A549 (cell line): ENCODE measurements at regions not wholly inside any gene's neighbourhood (a gene's known extent, or its start where the extent isn't known, plus 50 kb on each side); places are given as distances from the start of the nearest gene placed in this dataset.

Source experiments
- ATAC-seq, 2 experiments: fragments of 200-7000 bp in 1 of 2; fragments of >200 bp in 1 of 2; cut with Nextera tagmentation in 1 of 2; cut with Tn5 transposase in 1 of 2; 3 replicates each; pipeline versions ENCODE4 v1.8.0 to v1.9.1; 2018 to 2020; ENCODE audit warnings: mild to moderate bottlenecking in 1 of 2, moderate library complexity in 1 of 2
- CTCF ChIA-PET: fragments of 300-600 bp; sonication (Branson Sonifier 250); formaldehyde crosslinking; extraction: SDS; loops from one replicate; lab custom pipeline; 2021; ENCODE audit warnings: antibody characterized with exemption, inconsistent platforms; lab: Yijun Ruan, JAX
- POLR2A ChIA-PET: fragments of 350-600 bp; formaldehyde crosslinking; extraction: SDS; loops from one replicate; lab custom pipeline; 2021; ENCODE audit warnings: antibody characterized with exemption, inconsistent platforms; lab: Yijun Ruan, JAX
- DNase-seq, 2 experiments: peaks; one replicate each; pipeline versions ENCODE4 v3.0.0 to v3.0.0-alpha.2; 2011 to 2016; ENCODE audit warnings: low read depth in 1 of 2, low spot score in 1 of 2
- FAIRE-seq: peaks from 2 replicates; lab custom pipeline; 2011; peaks lifted over from hg19 to GRCh38; lab: Jason Lieb, UNC
- H3K27ac ChIP-seq, 2 experiments: fragments of >200 bp; sonication (Bioruptor Twin); formaldehyde crosslinking; 3 replicates each; pipeline ENCODE4 v1.5.1; 2016 to 2017
- H3K4me1 ChIP-seq: fragments of >200 bp; sonication (Bioruptor Twin); formaldehyde crosslinking; 3 replicates; pipeline ENCODE4 v1.6.1; 2016
- H3K4me2 ChIP-seq: fragments of >200 bp; sonication (Bioruptor Twin); formaldehyde crosslinking; 3 replicates; pipeline ENCODE4 v1.6.1; 2016
- H3K4me3 ChIP-seq: fragments of >200 bp; sonication (Bioruptor Twin); formaldehyde crosslinking; 3 replicates; pipeline ENCODE4 v1.5.1; 2016
- H3K9me3 ChIP-seq: fragments of >200 bp; sonication (Bioruptor Twin); formaldehyde crosslinking; 3 replicates; pipeline ENCODE4 v1.6.1; 2016
- ATOH8 ChIP-seq: fragments of 250-450 bp; sonication (Bioruptor Pico); IDR thresholded peaks from 2 replicates; pipeline ENCODE4 v1.5.0; 2020; ENCODE audit warnings: low read depth, mild to moderate bottlenecking, moderate library complexity
- CBX2 ChIP-seq: fragments of 200-600 bp; sonication (generic); IDR thresholded peaks from 2 replicates; pipeline ENCODE4 v1.6.1; 2016; ENCODE audit warnings: low read depth, mild to moderate bottlenecking, borderline replicate concordance
- CEBPB ChIP-seq, 2 experiments: fragments of >200 bp in 1 of 2; sonication (Bioruptor Twin) in 1 of 2; formaldehyde crosslinking in 1 of 2; IDR thresholded peaks; 2 replicates each; pipeline ENCODE4 v1.6.1; 2012 to 2016
- ELK1 ChIP-seq: fragments of 150-350 bp; IDR thresholded peaks from 2 replicates; pipeline ENCODE4 v1.6.1; 2014; ENCODE audit warnings: low read depth, mild to moderate bottlenecking, low read length
- ESRRA ChIP-seq: fragments of 150-350 bp; IDR thresholded peaks from 2 replicates; pipeline ENCODE4 v1.6.1; 2014; ENCODE audit warnings: mild to moderate bottlenecking, low read length, borderline replicate concordance
- FOXS1 ChIP-seq: fragments of 250-450 bp; sonication (Bioruptor Pico); IDR thresholded peaks from 2 replicates; pipeline ENCODE4 v1.5.0; 2020; ENCODE audit warnings: mild to moderate bottlenecking, moderate library complexity
- GATA3 ChIP-seq: IDR thresholded peaks from 2 replicates; pipeline ENCODE4 v1.6.1; 2012; ENCODE audit warnings: borderline replicate concordance
- HDAC2 ChIP-seq: fragments of 200-600 bp; sonication (generic); IDR thresholded peaks from 2 replicates; pipeline ENCODE4 v1.6.1; 2016
- HES2 ChIP-seq: fragments of >200 bp; sonication (Bioruptor Twin); formaldehyde crosslinking; IDR thresholded peaks from 2 replicates; pipeline ENCODE4 v1.6.1; 2016
- HMGXB4 ChIP-seq: fragments of 250-450 bp; sonication (Bioruptor Pico); IDR thresholded peaks from 2 replicates; pipeline ENCODE4 v1.5.0; 2021; ENCODE audit warnings: mild to moderate bottlenecking, moderate library complexity, borderline replicate concordance
- HOXB5 ChIP-seq: fragments of 250-450 bp; sonication (Bioruptor Pico); IDR thresholded peaks from 2 replicates; pipeline ENCODE4 v1.5.0; 2020; ENCODE audit warnings: mild to moderate bottlenecking, moderate library complexity
- JUNB ChIP-seq: fragments of >200 bp; sonication (Bioruptor Twin); formaldehyde crosslinking; IDR thresholded peaks from 2 replicates; pipeline ENCODE4 v1.6.1; 2016
- KDM1A ChIP-seq: fragments of 200-600 bp; sonication (generic); IDR thresholded peaks from 2 replicates; pipeline ENCODE4 v1.6.1; 2016; ENCODE audit warnings: low read depth, mild to moderate bottlenecking
- KDM5A ChIP-seq: fragments of 200-600 bp; sonication (generic); IDR thresholded peaks from 2 replicates; pipeline ENCODE4 v1.6.1; 2016; ENCODE audit warnings: antibody characterized with exemption, mild to moderate bottlenecking
- MAFK ChIP-seq: fragments of 450-650 bp; IDR thresholded peaks from 2 replicates; pipeline ENCODE4 v1.6.1; 2014; ENCODE audit not compliant: partially characterized antibody
- MAX ChIP-seq: IDR thresholded peaks from 2 replicates; pipeline ENCODE4 v1.6.1; 2012
- MAZ ChIP-seq: fragments of 150-350 bp; IDR thresholded peaks from 2 replicates; pipeline ENCODE4 v1.6.1; 2014; ENCODE audit warnings: antibody characterized with exemption, low read depth, low read length, borderline replicate concordance
- MYC ChIP-seq: IDR thresholded peaks from 2 replicates; pipeline ENCODE4 v1.6.1; 2012; ENCODE audit warnings: mild to moderate bottlenecking, inconsistent platforms, low read length, improper control_type of control experiment, borderline replicate concordance
- NR3C1 ChIP-seq: fragments of >200 bp; sonication (Bioruptor Twin); formaldehyde crosslinking; IDR thresholded peaks from 3 replicates; pipeline ENCODE4 v1.6.1; 2017
- POLR2A ChIP-seq: IDR thresholded peaks from 2 replicates; pipeline ENCODE4 v1.6.1; 2012; ENCODE audit warnings: mild to moderate bottlenecking, low read length
- RARB ChIP-seq: fragments of 250-450 bp; sonication (Bioruptor Pico); IDR thresholded peaks from 2 replicates; pipeline ENCODE4 v1.8.0; 2021; ENCODE audit warnings: mild to moderate bottlenecking, moderate library complexity
- RCOR1 ChIP-seq: fragments of 150-350 bp; IDR thresholded peaks from 2 replicates; pipeline ENCODE4 v1.6.1; 2014; ENCODE audit warnings: antibody characterized with exemption, low read length, low read depth
- REST ChIP-seq: fragments of 200-600 bp; sonication (generic); IDR thresholded peaks from 2 replicates; pipeline ENCODE4 v1.6.1; 2016; ENCODE audit warnings: antibody characterized with exemption, mild to moderate bottlenecking, moderate library complexity
- ZFP36 ChIP-seq: fragments of 450-650 bp; IDR thresholded peaks from 2 replicates; pipeline ENCODE4 v1.6.1; 2014; ENCODE audit warnings: borderline replicate concordance; ENCODE audit not compliant: partially characterized antibody
- ZNF302 ChIP-seq: fragments of 250-450 bp; sonication (Bioruptor Pico); IDR thresholded peaks from 2 replicates; pipeline ENCODE4 v1.9.0; 2021; ENCODE audit warnings: inconsistent platforms, mild to moderate bottlenecking, moderate library complexity
- ZSCAN20 ChIP-seq: fragments of 250-450 bp; sonication (Bioruptor Pico); IDR thresholded peaks from 2 replicates; pipeline ENCODE4 v1.8.0; 2022; ENCODE audit warnings: mild to moderate bottlenecking, moderate library complexity
- WGBS: methylation state at CpG from one replicate; pipeline ENCODE4 v1.1.6; 2017; ENCODE audit errors: missing lambda C conversion rate; 5-methylcytosine and 5-hydroxymethylcytosine counted together

DNA sequence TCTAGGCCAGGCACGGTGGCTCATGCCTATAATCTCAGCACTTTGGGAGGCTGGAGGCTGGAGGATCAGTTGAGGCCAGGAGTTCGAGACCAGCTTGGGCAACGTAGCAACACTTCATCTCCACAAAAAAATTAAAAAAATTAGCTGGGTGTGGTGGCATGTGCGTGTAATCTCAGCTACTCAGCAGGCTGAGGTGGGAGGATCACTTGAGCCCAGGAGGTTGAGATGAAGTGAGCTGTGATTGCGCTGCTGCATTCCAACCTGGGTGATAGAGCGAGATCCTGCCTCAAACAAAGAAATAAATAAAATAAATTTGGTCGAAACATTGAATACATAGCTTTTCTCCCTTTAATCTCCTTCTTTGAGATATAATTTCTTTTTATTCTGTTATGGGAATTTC lies 80.6 kb upstream of the ITGB1 start:
- TF ChIP-seq ELK1, result no peak
- no peak for TF ChIP-seq KDM1A
- TF ChIP-seq ZSCAN20 (CRISPR knock-in tag), result no peak
- TF ChIP-seq KDM5A, result no peak
- no peak for TF ChIP-seq NR3C1
- TF ChIP-seq ZFP36, result no peak
- TF ChIP-seq HMGXB4 (CRISPR knock-in tag), result no peak
- no peak for TF ChIP-seq ESRRA
- TF ChIP-seq HDAC2, result no peak
- no peak for TF ChIP-seq RCOR1
- TF ChIP-seq HOXB5 (CRISPR knock-in tag), result no peak
- TF ChIP-seq POLR2A, result no peak
- TF ChIP-seq ATOH8, result no peak
- TF ChIP-seq HES2, result no peak
- DNase-seq, result no peak
- H3K27ac ChIP-seq, result peak overlapping the region in 1 of 2 experiments; percentile 59; a peak in 2 of 6 replicates
- CTCF ChIA-PET, result interaction anchor here (0.8 to 2.2 kb wide), 4 partner anchors 16 to 117 kb away, joined by 3 to 9 read pairs (median 4); no protein-coding TSS in a partner anchor
- WGBS, result 86% methylated on average over 7 of the region's 7 CpGs
- H3K4me1 ChIP-seq, result peaks cover 21% of the 10 kb centered on the region; the same call in 2 of the 3 replicates
- POLR2A ChIA-PET, result no interaction called here
- no peak overlapping the region for H3K4me3 ChIP-seq
- no peak overlapping the region for H3K4me2 ChIP-seq
- FAIRE-seq, result no peak
- H3K9me3 ChIP-seq, result no peaks in the 10 kb centered on the region
- ATAC-seq, result no peak

GRCh38 chr10:33037726-33038125 lies 79.7 kb upstream of the ITGB1 start:
- TF ChIP-seq CBX2, result no peak
- TF ChIP-seq FOXS1, result no peak
- TF ChIP-seq RCOR1, result no peak
- no peak for TF ChIP-seq HOXB5 (CRISPR knock-in tag)
- no peak for TF ChIP-seq ATOH8
- no peak for TF ChIP-seq MYC
- no peak for TF ChIP-seq MAZ
- TF ChIP-seq GATA3, result no peak
- no peak for TF ChIP-seq JUNB
- no peak for TF ChIP-seq ESRRA
- no peak for TF ChIP-seq MAX
- no peak for TF ChIP-seq CEBPB (IDR thresholded peaks at IDR 0.05)
- TF ChIP-seq REST, result no peak
- TF ChIP-seq RARB (CRISPR knock-in tag), result no peak
- TF ChIP-seq MAFK, result no peak
- TF ChIP-seq ZNF302 (CRISPR knock-in tag), result no peak
- TF ChIP-seq, all 56 proteins: peak for 0

More at GRCh38 chr10:33037726-33038125, 79.7 kb upstream of the ITGB1 start:
- DNase-seq (no peak), FAIRE-seq (no peak), ATAC-seq (peak in 1 of 2 experiments; percentile 13; a peak in 1 of 6 replicates)
- no peaks in the 10 kb centered on the region for H3K9me3 ChIP-seq
- ChIA-PET CTCF (interaction anchor here (0.6 to 2.2 kb wide), 5 partner anchors 11 to 115 kb away, joined by 3 to 9 read pairs (median 4); no protein-coding TSS in a partner anchor), POLR2A (no interaction called here)
- no peak overlapping the region for H3K4me3 ChIP-seq
- H3K4me2 ChIP-seq, result no peak overlapping the region
- peak overlapping the region in 1 of 2 experiments; percentile 48; a peak in 1 of 6 replicates for H3K27ac ChIP-seq
- 98% methylated on average over 5 of the region's 8 CpGs for WGBS
- peaks cover 29% of the 10 kb centered on the region for H3K4me1 ChIP-seq
